ENCODE measurements at regions not wholly inside any gene's neighbourhood (a gene's known extent, or its start where the extent isn't known, plus 50 kb on each side); places are given as distances from the start of the nearest gene placed in this dataset.

DNA sequence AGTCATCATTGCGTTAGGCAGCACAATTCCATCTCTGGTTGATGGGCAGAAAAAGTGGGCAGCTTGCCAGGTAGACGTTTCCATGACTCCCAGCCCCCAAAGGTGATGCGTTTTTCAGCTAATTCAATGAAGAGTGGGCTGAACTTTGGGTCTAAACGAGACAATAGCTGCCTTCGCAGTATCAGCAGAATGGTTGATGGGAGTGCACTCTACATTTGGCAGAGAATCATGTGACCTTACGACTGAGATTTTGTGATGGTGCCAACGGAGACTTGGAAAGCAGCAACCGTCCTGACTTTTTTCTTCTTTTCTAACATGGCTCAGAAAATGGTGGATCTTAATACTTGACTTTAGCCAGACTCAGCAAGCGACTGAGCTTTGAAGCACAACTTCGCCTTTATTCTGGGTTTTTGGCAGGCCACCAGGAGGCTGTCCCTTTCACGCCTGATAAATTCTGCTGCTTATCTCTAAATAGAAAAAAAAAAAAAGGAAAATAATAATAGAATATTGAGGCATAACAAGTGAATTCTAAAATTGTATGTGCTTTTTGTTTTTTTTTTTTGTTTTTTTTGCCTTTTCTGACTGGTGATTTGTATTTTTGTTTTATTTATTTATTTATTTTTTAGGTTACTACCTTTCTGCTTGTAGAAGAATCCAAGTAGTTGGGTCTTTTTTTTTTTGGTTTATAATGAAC is 804.8 kb downstream of the USP25 start:
- TF ChIP-seq POLR2A (IDR thresholded peaks at IDR 0.05; ENCODE audit: low read depth, low read length) (no peak), TAF1 (IDR thresholded peaks at IDR 0.05; ENCODE audit: borderline replicate concordance, low read depth, low read length) (no peak), POLR2AphosphoS5 (IDR thresholded peaks at IDR 0.05; ENCODE audit: low read depth, low read length) (no peak)
- no peak for FAIRE-seq
- no peak for DNase-seq (ENCODE audit: insufficient read length)

DNA sequence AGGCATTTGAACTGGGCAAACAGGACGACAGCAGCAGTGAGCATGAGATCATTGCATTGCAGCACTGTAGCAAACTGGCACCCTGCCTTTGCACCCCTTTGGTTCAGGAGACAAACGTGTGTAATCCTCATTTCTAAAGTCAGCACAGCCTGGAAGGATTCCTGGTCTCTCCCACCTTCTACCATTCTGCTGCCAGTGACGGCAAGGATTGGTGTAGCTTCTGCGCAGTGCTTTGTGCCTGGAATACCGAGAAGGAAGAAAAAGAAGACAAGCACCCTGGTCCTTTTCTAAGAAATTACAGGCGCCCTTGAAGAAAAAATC is 805.3 kb downstream of the USP25 start:
- FAIRE-seq (no peak), DNase-seq (ENCODE audit: insufficient read length) (no peak)
- no peak for TF ChIP-seq TAF1 (IDR thresholded peaks at IDR 0.05; ENCODE audit: borderline replicate concordance, low read depth, low read length)
- TF ChIP-seq POLR2A (IDR thresholded peaks at IDR 0.05; ENCODE audit: low read depth, low read length) = no peak
- TF ChIP-seq POLR2AphosphoS5 (IDR thresholded peaks at IDR 0.05; ENCODE audit: low read depth, low read length) = no peak

DNA sequence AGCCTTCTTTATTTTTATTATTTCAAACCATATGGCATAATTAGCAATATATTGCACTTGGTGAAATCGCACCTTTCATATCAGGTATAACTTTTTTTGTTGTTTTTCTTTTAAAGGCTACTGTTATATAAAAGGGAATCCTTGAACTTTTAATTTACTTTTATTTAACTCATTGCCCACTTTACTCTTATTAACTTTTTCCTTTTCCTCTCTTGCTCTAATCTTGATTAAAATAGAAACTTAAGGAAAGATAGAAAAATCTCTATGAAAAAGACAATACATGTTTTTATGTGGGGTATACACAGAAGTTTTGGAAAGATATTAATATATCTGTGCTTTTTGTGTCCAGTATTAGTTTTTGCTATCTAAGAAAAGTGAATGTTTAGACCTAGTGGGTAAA is 805.8 kb downstream of the USP25 start:
- no peak for FAIRE-seq
- no peak for TF ChIP-seq POLR2A (IDR thresholded peaks at IDR 0.05; ENCODE audit: low read depth, low read length)
- no peak for TF ChIP-seq TAF1 (IDR thresholded peaks at IDR 0.05; ENCODE audit: borderline replicate concordance, low read depth, low read length)
- TF ChIP-seq POLR2AphosphoS5 (IDR thresholded peaks at IDR 0.05; ENCODE audit: low read depth, low read length) = no peak
- DNase-seq (ENCODE audit: insufficient read length) = no peak

DNA sequence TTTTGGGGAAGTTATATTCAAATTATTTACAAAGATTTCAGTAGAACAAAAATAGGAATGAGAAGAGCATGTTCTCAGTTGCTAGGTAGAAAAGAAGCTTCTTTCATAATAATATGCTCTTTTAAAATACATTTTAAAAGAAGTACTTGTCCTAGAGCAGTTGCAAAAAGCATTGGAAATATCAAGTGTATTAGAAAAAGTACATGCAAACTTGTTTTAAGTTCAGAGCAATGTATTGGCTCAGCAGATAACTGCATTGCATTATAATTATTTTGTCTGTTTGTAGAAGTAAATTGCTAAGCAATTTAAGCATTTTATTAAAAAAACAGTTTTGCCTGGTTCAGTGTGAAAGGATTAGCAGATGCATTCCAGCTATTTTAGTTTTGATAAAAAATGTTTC is 806.4 kb downstream of the USP25 start:
- TF ChIP-seq POLR2A (IDR thresholded peaks at IDR 0.05; ENCODE audit: low read depth, low read length) (no peak), TAF1 (IDR thresholded peaks at IDR 0.05; ENCODE audit: borderline replicate concordance, low read depth, low read length) (no peak), POLR2AphosphoS5 (IDR thresholded peaks at IDR 0.05; ENCODE audit: low read depth, low read length) (no peak)
- FAIRE-seq (no peak), DNase-seq (ENCODE audit: insufficient read length) (no peak)

DNA sequence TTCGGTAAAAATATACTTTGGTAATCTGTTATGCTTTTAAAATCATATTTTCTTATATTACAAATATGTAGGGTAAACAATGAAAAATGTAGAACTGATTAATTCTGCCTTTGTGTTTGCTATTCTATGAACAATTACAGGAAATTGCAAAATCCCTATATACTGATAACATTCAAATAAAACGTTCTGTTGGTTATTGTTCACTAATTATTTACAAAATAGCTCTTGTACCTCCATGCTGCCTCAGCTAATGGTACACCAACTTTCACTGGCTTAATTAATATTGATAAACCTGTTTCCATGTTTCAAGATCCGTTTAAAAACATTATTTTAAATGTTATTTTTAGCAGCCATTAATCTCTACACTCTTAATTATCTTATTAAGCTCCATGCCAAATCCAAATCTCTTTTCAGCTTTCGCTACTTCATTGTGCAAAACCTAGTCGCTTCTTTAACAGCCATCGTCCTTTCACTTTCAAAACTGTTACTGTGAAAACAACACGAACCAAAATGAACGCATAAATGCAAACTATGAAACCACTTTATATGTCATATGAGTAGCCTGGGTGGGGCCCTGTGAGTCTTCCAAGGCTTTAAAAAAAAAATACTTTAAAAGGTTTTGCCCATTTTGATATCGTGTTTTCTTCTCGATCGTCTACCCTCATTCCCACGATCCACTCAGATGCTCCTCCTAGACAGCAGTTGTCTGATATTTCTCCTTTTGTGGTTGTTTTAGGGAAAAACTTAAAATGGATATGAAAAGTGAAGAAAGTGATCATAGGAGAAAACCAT is 807.1 kb downstream of the USP25 start:
- no peak for FAIRE-seq
- TF ChIP-seq POLR2A (IDR thresholded peaks at IDR 0.05; ENCODE audit: low read depth, low read length) = no peak
- TF ChIP-seq POLR2AphosphoS5 (IDR thresholded peaks at IDR 0.05; ENCODE audit: low read depth, low read length) = no peak
- TF ChIP-seq TAF1 (IDR thresholded peaks at IDR 0.05; ENCODE audit: borderline replicate concordance, low read depth, low read length) = no peak
- no peak for DNase-seq (ENCODE audit: insufficient read length)

GRCh38 chr21:16537501-16537900 is 807.7 kb downstream of the USP25 start:
- FAIRE-seq = no peak
- TF ChIP-seq POLR2A (IDR thresholded peaks at IDR 0.05; ENCODE audit: low read depth, low read length) (no peak), TAF1 (IDR thresholded peaks at IDR 0.05; ENCODE audit: borderline replicate concordance, low read depth, low read length) (no peak), POLR2AphosphoS5 (IDR thresholded peaks at IDR 0.05; ENCODE audit: low read depth, low read length) (no peak)
- no peak for DNase-seq (ENCODE audit: insufficient read length)

DNA sequence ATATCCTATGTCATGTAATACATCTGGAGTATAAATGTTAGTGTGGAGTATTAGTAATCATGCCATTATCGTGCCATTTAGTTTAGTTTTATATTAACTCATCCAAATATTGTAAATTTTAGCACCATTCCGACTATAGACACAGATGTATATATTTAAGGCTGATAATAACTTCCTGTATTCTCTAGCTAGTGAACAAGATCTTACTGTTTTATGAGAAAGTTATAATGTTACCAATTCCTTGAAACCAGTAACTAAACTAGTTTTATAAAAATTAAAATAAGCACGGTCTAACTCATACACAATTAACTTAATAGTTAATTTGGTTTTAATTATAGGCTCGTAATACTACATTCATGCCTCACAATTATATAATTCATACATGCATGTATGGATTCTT is 808.6 kb downstream of the USP25 start:
- FAIRE-seq (no peak), DNase-seq (ENCODE audit: insufficient read length) (no peak)
- TF ChIP-seq TAF1 (IDR thresholded peaks at IDR 0.05; ENCODE audit: borderline replicate concordance, low read depth, low read length) = no peak
- no peak for TF ChIP-seq POLR2A (IDR thresholded peaks at IDR 0.05; ENCODE audit: low read depth, low read length)
- TF ChIP-seq POLR2AphosphoS5 (IDR thresholded peaks at IDR 0.05; ENCODE audit: low read depth, low read length) = no peak

DNA sequence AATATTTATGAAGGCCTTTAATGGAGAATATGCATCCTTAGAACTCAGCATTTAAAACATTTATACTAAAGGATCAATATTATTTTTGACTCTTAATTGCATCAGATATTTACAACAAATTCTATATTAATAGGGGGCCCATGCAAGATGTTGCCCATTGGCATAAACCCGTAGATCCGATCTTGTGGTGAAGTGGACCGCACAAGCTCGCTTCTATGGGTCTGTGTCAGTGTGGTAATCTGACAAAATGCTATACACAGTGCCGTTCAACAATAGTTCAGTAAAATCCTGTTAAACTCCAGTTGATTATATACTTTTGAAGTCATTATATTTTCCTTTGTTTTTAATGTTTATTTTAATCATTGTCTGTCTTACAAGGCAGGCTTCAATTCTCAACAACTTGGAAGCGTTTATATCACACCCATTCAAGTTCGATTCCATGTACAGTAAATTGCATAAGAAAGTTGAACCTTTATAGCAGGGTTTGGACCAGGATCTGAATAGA is 809.2 kb downstream of the USP25 start:
- FAIRE-seq (no peak), DNase-seq (ENCODE audit: insufficient read length) (no peak)
- TF ChIP-seq TAF1 (IDR thresholded peaks at IDR 0.05; ENCODE audit: borderline replicate concordance, low read depth, low read length) = no peak
- TF ChIP-seq POLR2A (IDR thresholded peaks at IDR 0.05; ENCODE audit: low read depth, low read length) = no peak
- TF ChIP-seq POLR2AphosphoS5 (IDR thresholded peaks at IDR 0.05; ENCODE audit: low read depth, low read length) = no peak

DNA sequence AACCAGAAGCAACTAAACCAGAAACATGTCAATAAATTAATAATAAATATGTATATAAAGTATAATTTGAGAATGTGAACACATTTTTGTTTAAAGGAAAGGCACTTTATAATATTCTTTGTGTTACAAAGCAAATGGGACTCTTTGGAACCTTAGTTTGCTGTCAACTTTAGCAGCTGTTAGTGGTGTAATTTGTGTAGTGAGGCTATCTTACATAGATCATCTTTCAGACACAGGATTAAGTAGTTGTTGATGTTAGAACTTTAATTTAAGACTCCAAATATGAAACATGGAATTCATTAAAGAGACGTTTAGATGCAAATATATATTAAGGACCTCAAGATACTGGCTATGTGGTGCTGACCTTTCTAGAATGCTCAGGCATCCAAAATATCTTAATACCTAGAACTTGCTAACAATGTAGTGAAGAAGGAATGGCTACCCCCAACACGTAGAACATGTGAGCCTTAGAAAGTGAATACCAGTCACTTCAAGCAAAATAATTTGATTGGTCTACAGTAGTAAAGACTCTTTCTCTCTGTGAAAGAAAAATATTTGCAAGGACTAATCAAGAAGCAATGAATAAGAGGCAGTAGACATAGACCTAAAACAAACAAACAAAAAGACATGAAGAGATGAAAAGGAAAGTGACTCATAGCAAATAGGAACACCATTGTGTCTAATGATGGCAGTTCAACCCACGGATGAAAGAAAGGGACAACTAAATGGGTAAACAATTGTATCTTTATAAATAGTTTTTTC is 811.4 kb downstream of the USP25 start:
- TF ChIP-seq POLR2A (IDR thresholded peaks at IDR 0.05; ENCODE audit: low read depth, low read length) (no peak), TAF1 (IDR thresholded peaks at IDR 0.05; ENCODE audit: borderline replicate concordance, low read depth, low read length) (no peak), POLR2AphosphoS5 (IDR thresholded peaks at IDR 0.05; ENCODE audit: low read depth, low read length) (no peak)
- DNase-seq (ENCODE audit: insufficient read length) (no peak), FAIRE-seq (no peak)

- DNase-seq (ENCODE audit: insufficient read length) = no peak
- FAIRE-seq = no peak
- TF ChIP-seq TAF1 (IDR thresholded peaks at IDR 0.05; ENCODE audit: borderline replicate concordance, low read depth, low read length) (no peak), POLR2AphosphoS5 (IDR thresholded peaks at IDR 0.05; ENCODE audit: low read depth, low read length) (no peak), POLR2A (IDR thresholded peaks at IDR 0.05; ENCODE audit: low read depth, low read length) (no peak)
Observed at GRCh38 chr21:16550118-16550517, 820.3 kb downstream of the USP25 start.

DNA sequence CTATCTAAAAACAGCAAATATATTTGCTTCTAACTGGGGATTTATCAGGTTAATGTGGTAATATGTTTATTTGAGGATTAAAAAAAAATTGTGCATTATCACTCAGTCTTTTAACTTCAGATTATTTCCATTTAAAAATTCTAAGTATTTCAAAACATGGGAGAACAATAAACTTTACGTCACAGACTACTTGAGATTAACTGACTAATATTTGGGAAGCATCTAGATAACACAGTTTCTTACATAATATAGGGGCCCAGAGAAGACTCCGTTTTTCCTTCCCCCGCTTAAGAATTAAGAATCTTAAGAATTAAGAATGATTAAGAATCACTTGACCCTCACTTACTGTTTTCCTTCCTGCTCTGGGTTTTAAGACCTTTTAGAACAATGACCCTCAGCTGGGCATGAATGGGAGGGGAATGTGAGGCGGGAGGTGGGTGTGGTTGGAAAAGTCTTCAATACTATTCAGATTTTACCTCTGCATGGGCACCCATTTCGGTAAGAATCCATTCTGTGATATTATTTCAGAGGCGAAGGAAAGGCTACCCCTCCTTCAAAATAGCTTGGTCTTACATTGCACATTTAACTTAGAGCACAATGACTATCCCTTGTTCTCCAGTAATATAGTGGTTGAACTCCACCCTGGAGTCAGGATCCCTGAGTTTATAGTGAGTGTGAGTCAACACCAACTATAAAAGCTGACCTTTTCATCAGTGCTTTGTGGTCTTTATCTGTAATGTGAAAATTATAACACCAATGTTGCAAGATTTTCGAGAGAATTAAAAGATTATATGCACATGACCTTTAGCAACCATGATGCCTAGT is 821.3 kb downstream of the USP25 start:
- no peak for DNase-seq (ENCODE audit: insufficient read length)
- no peak for TF ChIP-seq POLR2A (IDR thresholded peaks at IDR 0.05; ENCODE audit: low read depth, low read length)
- TF ChIP-seq POLR2AphosphoS5 (IDR thresholded peaks at IDR 0.05; ENCODE audit: low read depth, low read length) = no peak
- TF ChIP-seq TAF1 (IDR thresholded peaks at IDR 0.05; ENCODE audit: borderline replicate concordance, low read depth, low read length) = no peak
- no peak for FAIRE-seq

Measured in GM12892 (cell line).